Thyroid gland (tissue), 4 donors: ENCODE measurements at regions not wholly inside any gene's neighbourhood (a gene's known extent, or its start where the extent isn't known, plus 50 kb on each side); places are given as distances from the start of the nearest gene placed in this dataset.

ENCODE experiments used
- POLR2A ChIP-seq, 2 donors: fragments of 450-650 bp; IDR thresholded peaks; one replicate each; pipeline ENCODE4 v1.6.1; 2017; ENCODE audit warnings: antibody characterized with exemption in 2 of 2, mild to moderate bottlenecking in 2 of 2, moderate library complexity in 1 of 2
- TF ChIP-seq, protein P1 (sequence below), 6 experiments: fragments of 200-600 bp in 3 of 6; fragments of 450-650 bp in 3 of 6; sonication (generic) in 3 of 6; IDR thresholded peaks; one replicate each; pipeline ENCODE4 v1.5.1; 2016 to 2019; ENCODE audit warnings: antibody characterized with exemption in 6 of 6, mild to moderate bottlenecking in 2 of 6, inconsistent platforms in 1 of 6, moderate library complexity in 1 of 6

DNA sequence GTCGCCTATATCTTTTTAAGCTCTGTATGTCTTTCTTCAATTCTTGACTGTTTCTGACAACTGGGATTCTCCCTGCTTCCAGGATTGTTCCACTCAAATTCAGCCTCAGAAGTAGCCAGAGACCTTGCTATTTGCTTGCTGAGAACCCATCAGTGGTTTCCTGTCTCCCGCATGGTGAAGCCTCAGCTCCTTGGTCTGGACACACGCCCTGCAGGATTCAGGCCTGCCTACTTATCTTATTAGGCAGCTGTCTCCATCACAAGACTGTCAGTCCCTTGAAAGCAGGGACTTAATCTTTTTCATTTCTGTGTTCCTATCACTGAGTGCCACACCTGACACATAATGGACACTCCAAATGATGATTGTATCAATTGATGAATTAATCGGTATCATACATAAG lies 175.3 kb downstream of the PLPP3 start:
- TF ChIP-seq, protein P1, sequence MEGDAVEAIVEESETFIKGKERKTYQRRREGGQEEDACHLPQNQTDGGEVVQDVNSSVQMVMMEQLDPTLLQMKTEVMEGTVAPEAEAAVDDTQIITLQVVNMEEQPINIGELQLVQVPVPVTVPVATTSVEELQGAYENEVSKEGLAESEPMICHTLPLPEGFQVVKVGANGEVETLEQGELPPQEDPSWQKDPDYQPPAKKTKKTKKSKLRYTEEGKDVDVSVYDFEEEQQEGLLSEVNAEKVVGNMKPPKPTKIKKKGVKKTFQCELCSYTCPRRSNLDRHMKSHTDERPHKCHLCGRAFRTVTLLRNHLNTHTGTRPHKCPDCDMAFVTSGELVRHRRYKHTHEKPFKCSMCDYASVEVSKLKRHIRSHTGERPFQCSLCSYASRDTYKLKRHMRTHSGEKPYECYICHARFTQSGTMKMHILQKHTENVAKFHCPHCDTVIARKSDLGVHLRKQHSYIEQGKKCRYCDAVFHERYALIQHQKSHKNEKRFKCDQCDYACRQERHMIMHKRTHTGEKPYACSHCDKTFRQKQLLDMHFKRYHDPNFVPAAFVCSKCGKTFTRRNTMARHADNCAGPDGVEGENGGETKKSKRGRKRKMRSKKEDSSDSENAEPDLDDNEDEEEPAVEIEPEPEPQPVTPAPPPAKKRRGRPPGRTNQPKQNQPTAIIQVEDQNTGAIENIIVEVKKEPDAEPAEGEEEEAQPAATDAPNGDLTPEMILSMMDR (IDR thresholded peaks at IDR 0.05), result no peak
- no peak for TF ChIP-seq POLR2A (IDR thresholded peaks at IDR 0.05)
